HG02588 (cell line): ENCODE measurements at regions not wholly inside any gene's neighbourhood (a gene's known extent, or its start where the extent isn't known, plus 50 kb on each side); places are given as distances from the start of the nearest gene placed in this dataset.
"Not testable (repeated sequence)": the region's sequence is repeated elsewhere in the genome, so short reads cannot be mapped to it uniquely, and the experiment has no call there.

Source experiments
- ATAC-seq: cut with Tn5 transposase; IDR thresholded peaks from one replicate; pipeline ENCODE4 v1.9.1; 2021; ENCODE audit warnings: mild to moderate bottlenecking, moderate library complexity; ENCODE audit not compliant: unreplicated experiment

DNA sequence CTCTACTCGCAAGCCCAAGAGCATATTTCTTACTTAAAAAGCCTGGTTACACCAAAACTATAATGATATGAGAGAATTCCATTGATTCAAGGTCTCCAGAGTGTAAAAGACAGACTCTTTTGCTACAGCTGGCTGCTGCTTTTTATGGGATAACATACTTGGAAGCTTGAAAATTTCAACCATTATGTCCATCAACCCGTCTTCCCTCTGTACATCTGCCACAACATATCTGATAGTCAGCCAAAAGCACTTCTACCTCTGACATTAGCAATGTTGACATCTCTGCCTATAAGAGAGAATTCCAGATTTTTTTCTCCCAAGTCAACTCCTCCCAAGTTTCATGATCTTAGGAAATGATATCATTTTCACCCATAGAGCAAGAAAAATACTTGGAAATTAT is 54.4 kb upstream of the IQCM start:
- no peak for ATAC-seq

GRCh38 chr4:149881744-149882143 is 66.1 kb upstream of the IQCM start:
- ATAC-seq = no peak

- ATAC-seq = no peak
Measured at GRCh38 chr4:149882251-149882650, 66.6 kb upstream of the IQCM start.

DNA sequence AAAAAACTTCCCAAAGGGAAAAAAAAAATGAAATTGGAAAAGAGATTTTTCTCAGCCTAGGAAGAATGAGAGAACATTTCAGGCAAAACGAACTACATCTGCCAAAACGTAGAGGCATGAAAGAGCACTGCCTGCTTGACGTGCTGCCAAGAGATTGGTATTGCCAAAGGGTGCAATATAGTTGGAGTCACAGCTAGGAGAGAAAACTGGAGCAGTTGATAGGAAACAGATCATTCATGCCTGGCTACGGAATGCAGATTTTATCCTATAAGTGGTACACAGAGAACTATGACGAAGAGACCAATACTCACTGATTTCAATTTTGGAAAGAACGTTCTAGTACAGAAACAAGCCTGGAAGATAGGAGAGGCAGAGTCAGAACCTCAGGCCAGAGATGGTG is 68.4 kb upstream of the IQCM start:
- no peak for ATAC-seq

DNA sequence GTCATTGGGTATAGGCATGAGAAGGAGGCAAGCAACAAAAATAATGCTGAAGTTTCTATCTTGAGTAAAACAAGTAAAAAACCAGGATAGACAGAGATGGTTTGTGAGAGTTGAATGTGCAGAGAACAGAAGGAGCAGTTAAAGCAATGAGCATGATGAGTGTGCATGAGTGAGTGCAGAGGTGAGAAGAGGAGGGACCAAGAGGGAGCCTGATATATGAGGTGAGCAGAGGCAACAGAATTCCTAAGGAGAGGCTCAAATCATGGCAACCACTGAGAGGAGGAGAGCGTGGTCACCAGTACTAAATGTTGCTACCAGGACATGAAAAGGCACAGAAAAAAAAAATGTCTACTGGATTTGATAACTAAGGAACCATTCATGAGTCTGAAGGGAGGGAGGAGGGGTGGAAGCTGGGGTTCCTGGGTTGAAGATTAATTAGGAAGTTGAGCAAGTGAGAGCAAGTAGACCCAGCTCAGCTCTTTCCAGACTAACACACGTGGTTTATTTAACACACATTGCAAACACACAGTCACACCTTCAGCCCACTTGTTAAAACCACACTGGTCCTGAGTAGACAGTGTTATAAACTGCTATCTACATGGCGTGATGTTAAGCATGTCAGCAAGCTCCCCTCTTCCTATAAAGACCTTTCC is 69.0 kb upstream of the IQCM start:
- no peak for ATAC-seq

- ATAC-seq = no peak
Measured at GRCh38 chr4:149885896-149886295, 70.3 kb upstream of the IQCM start.

DNA sequence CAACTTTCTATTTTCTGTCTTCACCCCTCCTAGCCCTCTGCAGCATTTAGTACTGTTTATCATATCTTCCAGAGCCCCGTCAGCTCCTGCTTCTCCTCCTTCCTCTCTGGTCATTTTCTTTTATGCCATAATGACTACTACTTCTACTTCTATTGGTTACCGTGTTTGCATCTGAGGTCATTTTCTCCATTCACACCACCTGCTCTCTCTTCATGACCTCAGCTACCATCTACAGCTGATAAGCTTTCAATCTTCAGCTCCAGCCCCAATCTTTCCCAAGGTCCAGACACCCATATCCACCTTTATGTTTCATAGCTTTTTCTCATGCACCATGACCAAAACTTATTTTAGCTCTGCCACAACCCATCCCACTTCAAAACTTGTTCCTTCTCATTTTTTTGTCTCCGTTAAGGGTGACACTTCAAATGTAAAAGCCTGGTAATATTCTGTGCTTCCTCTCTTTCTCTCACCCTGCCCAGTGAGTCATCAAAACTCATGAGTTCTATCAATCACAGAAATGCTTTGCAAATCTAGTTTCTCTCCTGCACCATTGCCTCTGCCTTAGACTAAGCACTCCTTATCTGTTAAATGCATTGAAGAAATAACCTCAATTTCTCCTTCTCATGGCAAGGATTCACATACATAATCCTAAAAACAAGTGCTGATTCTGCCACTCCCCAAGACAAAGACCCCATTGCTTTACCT is 71.3 kb upstream of the IQCM start:
- ATAC-seq = no peak

DNA sequence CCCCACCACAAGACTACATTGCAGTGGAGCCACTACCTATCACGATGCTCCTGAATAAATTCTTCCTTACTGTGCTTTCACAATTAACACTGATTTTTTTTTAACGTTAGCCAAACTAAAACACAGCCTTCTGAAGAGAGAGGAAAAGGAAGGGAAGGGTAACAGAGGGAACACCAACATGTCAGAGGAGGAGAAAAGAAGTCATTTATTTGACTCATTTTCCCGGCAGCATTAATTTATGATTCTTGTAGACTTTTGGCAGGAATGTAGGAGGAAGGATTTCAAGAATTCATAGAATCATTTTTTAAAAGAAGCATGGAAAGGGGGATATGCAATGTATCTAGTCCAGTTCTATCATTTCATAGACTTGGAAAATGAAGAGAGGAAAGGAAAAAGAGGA is 74.3 kb upstream of the IQCM start:
- ATAC-seq = no peak

- ATAC-seq = no peak
Measured at GRCh38 chr4:149890531-149890930, 74.9 kb upstream of the IQCM start.

- no peak for ATAC-seq
Measured at GRCh38 chr4:149891426-149891825, 75.8 kb upstream of the IQCM start.

GRCh38 chr4:149896432-149896831 is 80.8 kb upstream of the IQCM start:
- ATAC-seq = no peak

DNA sequence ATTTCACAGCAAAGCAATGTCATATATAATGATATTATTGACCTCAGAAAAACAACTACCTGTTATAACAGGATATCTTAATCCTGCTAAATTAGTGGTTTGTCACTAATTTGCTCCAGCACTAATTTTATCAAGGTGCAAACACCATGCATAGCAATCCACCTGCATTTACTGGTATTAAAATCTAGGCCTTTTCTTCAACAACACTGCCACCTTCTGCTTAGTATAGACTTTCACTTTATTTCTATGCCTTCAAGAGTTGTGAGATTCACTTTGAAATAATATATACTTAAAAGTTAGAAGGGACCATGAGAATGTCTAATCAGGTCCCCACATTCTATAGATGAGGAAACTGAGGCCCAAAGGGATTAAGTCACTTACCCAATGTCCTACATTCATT is 82.1 kb upstream of the IQCM start:
- ATAC-seq = peak; percentile 49

DNA sequence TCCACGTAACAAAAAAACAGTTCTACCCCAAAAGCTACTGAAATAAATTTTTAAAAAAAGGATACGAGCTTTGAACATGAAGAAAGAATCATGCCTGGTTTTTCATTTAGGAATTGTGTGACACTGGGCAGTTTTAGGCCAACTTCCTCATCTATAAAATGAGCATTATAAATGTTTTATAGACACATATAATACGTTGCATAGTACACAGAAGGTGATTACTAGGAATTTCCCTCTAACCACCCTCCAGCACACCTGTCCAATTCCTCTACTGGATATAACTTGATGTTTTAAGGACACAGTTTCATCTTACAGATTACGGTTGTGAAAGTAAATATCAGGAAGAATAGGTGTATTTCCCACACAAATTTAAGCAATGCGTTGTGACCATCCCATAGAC is 85.5 kb upstream of the IQCM start:
- no peak for ATAC-seq

GRCh38 chr4:149902242-149902641 is 86.6 kb upstream of the IQCM start:
- no peak for ATAC-seq

- no peak for ATAC-seq
Measured at GRCh38 chr4:149910177-149910576, 94.5 kb upstream of the IQCM start.

- ATAC-seq = no peak
Measured at GRCh38 chr4:149910604-149911350, 95.1 kb upstream of the IQCM start.

GRCh38 chr4:149911354-149911753 is 95.7 kb upstream of the IQCM start:
- no peak for ATAC-seq

DNA sequence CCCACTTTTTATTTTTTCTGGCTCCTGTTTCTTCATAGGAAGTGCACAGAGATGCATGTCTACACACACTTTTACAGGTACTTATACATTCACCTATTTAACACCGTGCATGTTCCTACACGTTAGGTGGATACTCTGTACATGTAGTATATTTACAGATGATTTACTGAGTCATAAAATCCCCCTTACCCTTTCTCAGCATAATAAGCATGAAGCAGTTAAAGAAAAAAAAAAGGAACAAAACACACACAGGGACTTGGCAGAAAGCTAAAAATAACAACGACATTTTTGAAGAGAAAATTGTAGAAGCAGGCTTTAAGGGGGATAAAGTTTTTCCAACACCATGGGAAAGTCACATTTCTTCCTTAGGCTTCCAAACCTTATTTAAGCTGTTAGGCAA is 96.4 kb upstream of the IQCM start:
- ATAC-seq = no peak

- ATAC-seq = peak; percentile 71
Measured at GRCh38 chr4:149914119-149915115, 98.8 kb upstream of the IQCM start.

DNA sequence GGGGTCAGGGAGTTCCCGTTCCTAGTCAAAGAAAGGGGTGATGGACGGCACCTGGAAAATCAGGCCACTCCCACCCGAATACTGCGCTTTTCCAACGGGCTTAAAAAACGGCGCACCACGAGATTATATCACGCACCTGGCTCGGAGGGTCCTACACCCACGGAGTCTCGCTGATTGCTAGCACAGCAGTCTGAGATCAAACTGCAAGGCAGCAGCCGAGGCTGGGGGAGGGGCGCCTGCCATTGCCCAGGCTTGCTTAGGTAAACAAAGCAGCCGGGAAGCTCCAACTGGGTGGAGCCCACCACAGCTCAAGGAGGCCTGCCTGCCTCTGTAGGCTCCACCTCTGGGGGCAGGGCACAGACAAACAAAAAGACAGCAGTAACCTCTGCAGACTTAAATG is 100.1 kb upstream of the IQCM start:
- not testable (repeated sequence) for ATAC-seq

- ATAC-seq = no peak
Measured at GRCh38 chr4:149923736-149924135, 108.1 kb upstream of the IQCM start.
